Stimulated activated CD4-positive, alpha-beta T cell treated with anti-CD3 and anti-CD28 coated beads, Interleukin-1b, Interleukin-23, amount 100 ng/mL, for 4 hours (primary cell): ENCODE measurements at regions not wholly inside any gene's neighbourhood (a gene's known extent, or its start where the extent isn't known, plus 50 kb on each side); places are given as distances from the start of the nearest gene placed in this dataset.

Experiments used
- DNase-seq, 2 donors: peaks; one replicate each; pipeline ENCODE4 v3.0.0-alpha.2; 2020; ENCODE audit warnings: low read depth in 2 of 2

GRCh38 chr1:78797108-78797781 is 147.6 kb downstream of the IFI44 start:
- no peak for DNase-seq

GRCh38 chr1:78799926-78800325 is 150.3 kb downstream of the IFI44 start:
- no peak for DNase-seq

GRCh38 chr1:78814176-78814575 is 164.5 kb downstream of the IFI44 start:
- no peak for DNase-seq

GRCh38 chr1:78825561-78825960 is 175.9 kb downstream of the IFI44 start:
- DNase-seq: no peak

- DNase-seq: no peak
Measured at GRCh38 chr1:78829644-78830043, 176.9 kb downstream of the ADGRL4 start.

GRCh38 chr1:78830321-78830720 is 176.2 kb downstream of the ADGRL4 start:
- DNase-seq: no peak

GRCh38 chr1:78831731-78832360 is 174.7 kb downstream of the ADGRL4 start:
- DNase-seq: no peak

- DNase-seq: no peak
Measured at GRCh38 chr1:78833491-78833890, 173.0 kb downstream of the ADGRL4 start.

- DNase-seq: no peak
Measured at GRCh38 chr1:78834201-78834741, 172.3 kb downstream of the ADGRL4 start.

- DNase-seq: no peak
Measured at GRCh38 chr1:78836726-78837125, 169.8 kb downstream of the ADGRL4 start.

GRCh38 chr1:78839704-78840277 is 166.7 kb downstream of the ADGRL4 start:
- DNase-seq: peak in 1 of 2 donors; percentile 12
